ENCODE measurements at regions not wholly inside any gene's neighbourhood (a gene's known extent, or its start where the extent isn't known, plus 50 kb on each side); places are given as distances from the start of the nearest gene placed in this dataset.

- TF ChIP-seq CHD1 (IDR thresholded peaks at IDR 0.05; ENCODE audit: low read depth, low read length) (no peak), CTCF (IDR thresholded peaks at IDR 0.05 in 2 of 3, conservative IDR thresholded peaks at IDR 0.05 in 1 of 3; ENCODE audit: control insufficient read depth in 2 of 3, extremely low read depth in 1 of 3, insufficient read depth in 1 of 3, low read depth in 3 of 3, low read length in 3 of 3) (no peak), BACH1 (IDR thresholded peaks at IDR 0.05; ENCODE audit: borderline replicate concordance) (no peak), ZBTB33 (IDR thresholded peaks at IDR 0.05) (no peak), BCL3 (IDR thresholded peaks at IDR 0.05; ENCODE audit: borderline replicate concordance, insufficient read depth, low read depth, low read length, poor library complexity, severe bottlenecking) (no peak)
Observed at GRCh38 chr1:218712677-218713076, 367.5 kb downstream of the TGFB2 start.

Data from GM12878 (cell line).